B cell (primary cell): ENCODE measurements at regions not wholly inside any gene's neighbourhood (a gene's known extent, or its start where the extent isn't known, plus 50 kb on each side); places are given as distances from the start of the nearest gene placed in this dataset.
"Not testable (repeated sequence)": the region's sequence is repeated elsewhere in the genome, so short reads cannot be mapped to it uniquely, and the experiment has no call there.

Source experiments
- ATAC-seq: fragments of 200-7000 bp; cut with Tn5 transposase; one replicate; pipeline ENCODE4 v1.10.0; 2021; ENCODE audit warnings: low read depth, mild to moderate bottlenecking, moderate number of reproducible peaks, moderate library complexity
- CTCF ChIA-PET: fragments of 350-600 bp; sonication (Branson Sonifier 250); formaldehyde crosslinking; loops from one replicate; lab custom pipeline; 2021; ENCODE audit warnings: antibody characterized with exemption, inconsistent platforms; lab: Charles Lee
- POLR2A ChIA-PET: fragments of 350-600 bp; sonication (Branson Sonifier 250); formaldehyde crosslinking; loops from one replicate; lab custom pipeline; 2021; ENCODE audit warnings: antibody characterized with exemption; lab: Charles Lee
- DNase-seq: peaks from one replicate; pipeline ENCODE4 v3.0.0; 2013
- H2AFZ ChIP-seq: 2 replicates; pipeline ENCODE4 v1.6.1; 2012; ENCODE audit warnings: mild to moderate bottlenecking, low read depth, low read length; ENCODE audit not compliant: insufficient read depth, poor library complexity, severe bottlenecking
- H3K27ac ChIP-seq, 2 donors: 1 replicate in 1 of 2; 2 replicates in 1 of 2; pipeline ENCODE4 v1.5.1; 2012 to 2013; ENCODE audit warnings: low read length in 2 of 2, mild to moderate bottlenecking in 2 of 2, moderate library complexity in 1 of 2
- H3K27me3 ChIP-seq, 4 experiments: fragments of 200-600 bp in 1 of 4; sonication (generic) in 1 of 4; replicated peaks in 1 of 4; 1 replicate in 2 of 4; 2 replicates in 2 of 4; pipeline versions ENCODE4 v1.6.1 to v1.7.0; 2013 to 2016; ENCODE audit warnings: low read length in 3 of 4, mild to moderate bottlenecking in 2 of 4, mixed read lengths in 1 of 4, moderate library complexity in 1 of 4; ENCODE audit not compliant: insufficient read depth in 4 of 4, control insufficient read depth in 3 of 4; ENCODE audit errors: control extremely low read depth in 1 of 4
- H3K36me3 ChIP-seq, 2 experiments: replicated peaks in 1 of 2; 1 replicate in 1 of 2; 2 replicates in 1 of 2; pipeline versions ENCODE4 v1.6.1 to v1.7.1; 2013; ENCODE audit warnings: low read length in 1 of 2; ENCODE audit not compliant: insufficient read depth in 2 of 2, control insufficient read depth in 1 of 2; ENCODE audit errors: control extremely low read depth in 1 of 2, extremely low read depth in 1 of 2
- H3K4me1 ChIP-seq, 2 donors: fragments of 200-600 bp in 1 of 2; sonication (generic) in 1 of 2; 1 replicate in 1 of 2; 2 replicates in 1 of 2; pipeline versions ENCODE4 v1.5.1 to v1.6.1; 2013 to 2017; ENCODE audit warnings: low read length in 2 of 2; ENCODE audit not compliant: control insufficient read depth in 2 of 2, insufficient read depth in 2 of 2
- H3K4me2 ChIP-seq: replicated peaks from 2 replicates; pipeline ENCODE3; 2012; ENCODE audit warnings: mild to moderate bottlenecking, low read depth, low read length; ENCODE audit not compliant: poor library complexity, severe bottlenecking
- H3K4me3 ChIP-seq, 5 experiments: fragments of 200-600 bp in 1 of 5; sonication (generic) in 1 of 5; 1 replicate in 3 of 5; 2 replicates in 2 of 5; pipeline versions ENCODE4 v1.5.1 to v1.7.0; 2011 to 2016; ENCODE audit warnings: low read length in 4 of 5, mild to moderate bottlenecking in 4 of 5, low read depth in 2 of 5, control low read depth in 1 of 5, moderate library complexity in 1 of 5; ENCODE audit not compliant: insufficient read depth in 1 of 5; ENCODE audit errors: control extremely low read depth in 1 of 5, extremely low read depth in 1 of 5
- H3K79me2 ChIP-seq: fragments of 200-600 bp; sonication (generic); one replicate; pipeline ENCODE4 v1.6.0; 2016; ENCODE audit warnings: low read length; ENCODE audit not compliant: control insufficient read depth, insufficient read depth
- H3K9ac ChIP-seq: fragments of 200-600 bp; sonication (generic); 2 replicates; pipeline ENCODE4 v1.6.1; 2017; ENCODE audit warnings: mild to moderate bottlenecking, low read length, moderate library complexity
- H3K9me3 ChIP-seq, 3 donors: one replicate each; pipeline versions ENCODE4 v1.6.1 to v1.7.1; 2013; ENCODE audit warnings: low read length in 2 of 3; ENCODE audit not compliant: control insufficient read depth in 2 of 3, insufficient read depth in 1 of 3; ENCODE audit errors: control extremely low read depth in 1 of 3
- H4K20me1 ChIP-seq: 2 replicates; pipeline ENCODE4 v1.6.0; 2012; ENCODE audit warnings: mild to moderate bottlenecking, low read length; ENCODE audit not compliant: insufficient read depth, control insufficient read depth, poor library complexity, severe bottlenecking
- H3K27ac Mint-ChIP-seq: one replicate; pipeline ENCODE4 v1.8.0; 2021; ENCODE audit warnings: mixed read lengths
- H3K27me3 Mint-ChIP-seq: one replicate; pipeline ENCODE4 v1.8.0; 2021; ENCODE audit warnings: mixed read lengths
- H3K4me1 Mint-ChIP-seq: one replicate; pipeline ENCODE4 v1.8.0; 2021; ENCODE audit warnings: mixed read lengths
- H3K4me3 Mint-ChIP-seq: one replicate; pipeline ENCODE4 v1.8.0; 2021; ENCODE audit warnings: mixed read lengths
- H3K9me3 Mint-ChIP-seq: one replicate; pipeline ENCODE4 v1.8.0; 2022; ENCODE audit warnings: mixed read lengths; ENCODE audit not compliant: insufficient read depth
- EZH2 ChIP-seq: IDR thresholded peaks from 2 replicates; pipeline ENCODE4 v1.6.1; 2012; ENCODE audit warnings: borderline replicate concordance, low read depth, mild to moderate bottlenecking, moderate library complexity, low read length; ENCODE audit not compliant: insufficient read depth, poor library complexity, severe bottlenecking
- WGBS: methylation state at CpG from one replicate; pipeline ENCODE4 v1.1.5; 2013; ENCODE audit warnings: missing lambda C conversion rate; ENCODE audit not compliant: insufficient coverage; 5-methylcytosine and 5-hydroxymethylcytosine counted together
- intact Hi-C: fragments of 100-400 bp; cut with micrococcal nuclease; formaldehyde crosslinking; loops from one replicate; pipeline ENCODE4 v1.10.0; 2022
- TF ChIP-seq, protein P1 (sequence below): fragments of 200-600 bp; IDR thresholded peaks from one replicate; pipeline ENCODE4 v1.8.0; 2022; ENCODE audit warnings: antibody characterized with exemption, mild to moderate bottlenecking

DNA sequence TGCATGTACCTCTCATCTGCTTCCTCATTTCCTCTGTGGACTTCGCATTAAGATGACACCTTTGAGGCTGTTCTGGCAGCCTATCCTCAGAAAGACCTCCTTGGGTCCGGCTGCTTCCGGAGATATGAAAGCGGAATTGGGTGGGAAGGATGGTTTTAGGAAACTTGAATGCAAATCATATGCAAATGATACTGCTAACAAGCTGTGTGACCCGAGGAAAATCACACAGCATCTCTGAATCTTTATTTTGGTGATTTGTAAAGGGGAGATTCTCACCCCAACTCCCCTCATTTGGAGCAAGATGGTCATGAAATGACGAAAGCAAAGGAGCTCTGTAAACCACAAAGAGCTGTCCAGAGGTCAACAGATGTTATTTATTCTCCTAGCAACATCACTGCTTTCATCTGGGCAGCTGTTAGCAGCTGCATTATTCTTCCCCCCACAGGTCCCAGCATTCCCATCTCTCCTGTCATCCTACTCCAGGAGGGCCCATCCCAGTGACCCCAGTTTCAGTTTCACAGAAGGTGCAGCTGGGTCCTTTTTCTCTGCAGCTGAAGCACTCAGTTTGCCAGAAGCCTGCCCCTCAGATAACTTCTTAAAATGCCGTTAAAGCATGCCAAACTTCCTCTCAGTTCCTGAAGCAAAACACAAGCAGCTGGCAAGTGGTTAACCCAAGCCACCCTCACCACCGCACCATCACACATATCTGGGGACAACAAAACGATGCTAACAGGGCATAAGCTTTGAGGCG lies 269.5 kb downstream of the SEC61B start:
- Histone ChIP-seq H3K9ac (no peak overlapping the region), H3K4me2 (peak overlapping the region; percentile 13), H3K27ac (no peak overlapping the region), H3K4me3 (no peak overlapping the region), H3K79me2 (no peaks in the 10 kb centered on the region), H4K20me1 (no peaks in the 10 kb centered on the region), H3K9me3 (no peaks in the 10 kb centered on the region), H2AFZ (peak overlapping the region; percentile 24), H3K4me1 (peaks cover 4 to 9% of the 10 kb centered on the region in 2 donors), H3K27me3 (no peaks in the 10 kb centered on the region), H3K36me3 (no peaks in the 10 kb centered on the region)
- no peak for ATAC-seq
- WGBS = 43% methylated on average over 6 of the region's 10 CpGs
- H3K4me3 Mint-ChIP-seq = no peak overlapping the region
- peak; percentile 26 for DNase-seq
- no peak for TF ChIP-seq EZH2
- TF ChIP-seq, protein P1, sequence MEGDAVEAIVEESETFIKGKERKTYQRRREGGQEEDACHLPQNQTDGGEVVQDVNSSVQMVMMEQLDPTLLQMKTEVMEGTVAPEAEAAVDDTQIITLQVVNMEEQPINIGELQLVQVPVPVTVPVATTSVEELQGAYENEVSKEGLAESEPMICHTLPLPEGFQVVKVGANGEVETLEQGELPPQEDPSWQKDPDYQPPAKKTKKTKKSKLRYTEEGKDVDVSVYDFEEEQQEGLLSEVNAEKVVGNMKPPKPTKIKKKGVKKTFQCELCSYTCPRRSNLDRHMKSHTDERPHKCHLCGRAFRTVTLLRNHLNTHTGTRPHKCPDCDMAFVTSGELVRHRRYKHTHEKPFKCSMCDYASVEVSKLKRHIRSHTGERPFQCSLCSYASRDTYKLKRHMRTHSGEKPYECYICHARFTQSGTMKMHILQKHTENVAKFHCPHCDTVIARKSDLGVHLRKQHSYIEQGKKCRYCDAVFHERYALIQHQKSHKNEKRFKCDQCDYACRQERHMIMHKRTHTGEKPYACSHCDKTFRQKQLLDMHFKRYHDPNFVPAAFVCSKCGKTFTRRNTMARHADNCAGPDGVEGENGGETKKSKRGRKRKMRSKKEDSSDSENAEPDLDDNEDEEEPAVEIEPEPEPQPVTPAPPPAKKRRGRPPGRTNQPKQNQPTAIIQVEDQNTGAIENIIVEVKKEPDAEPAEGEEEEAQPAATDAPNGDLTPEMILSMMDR = no peak
- peaks cover 11% of the 10 kb centered on the region for H3K4me1 Mint-ChIP-seq
- no peak overlapping the region for H3K27ac Mint-ChIP-seq
- no peaks in the 10 kb centered on the region for H3K9me3 Mint-ChIP-seq
- ChIA-PET CTCF (no interaction called here), POLR2A (no interaction called here)
- intact Hi-C loops = no loop called here
- peaks cover 5% of the 10 kb centered on the region for H3K27me3 Mint-ChIP-seq

DNA sequence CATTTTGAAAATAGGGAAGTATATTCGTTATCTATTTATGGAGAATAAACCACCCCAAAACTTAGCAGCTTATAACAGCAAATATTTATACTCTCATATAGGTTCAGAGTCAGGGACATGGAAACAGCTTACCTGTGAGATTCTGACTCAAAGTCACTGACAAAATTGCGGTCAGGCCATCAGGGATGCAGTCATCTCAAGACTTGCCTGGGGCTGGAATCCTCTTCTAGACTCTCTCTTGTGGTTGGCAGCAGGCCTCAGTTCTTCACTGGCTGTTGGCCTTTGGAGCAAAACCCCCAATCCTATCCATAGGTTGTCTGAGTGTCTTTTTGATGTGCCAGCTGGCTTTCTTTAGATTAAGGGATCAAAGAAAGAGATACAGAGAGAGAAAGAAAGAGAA lies 275.6 kb downstream of the SEC61B start:
- Mint-ChIP-seq H3K9me3 (no peaks in the 10 kb centered on the region), H3K27ac (no peak overlapping the region), H3K4me1 (no peaks in the 10 kb centered on the region), H3K27me3 (peaks cover 5% of the 10 kb centered on the region), H3K4me3 (no peak overlapping the region)
- intact Hi-C loops = no loop called here
- Histone ChIP-seq H3K4me2 (no peak overlapping the region), H3K36me3 (no peaks in the 10 kb centered on the region), H3K4me3 (no peak overlapping the region), H3K27ac (no peak overlapping the region), H3K27me3 (no peaks in the 10 kb centered on the region), H3K4me1 (no peaks in the 10 kb centered on the region), H3K9ac (no peak overlapping the region), H4K20me1 (no peaks in the 10 kb centered on the region), H3K9me3 (peaks cover 0 to 7% (median 4%) of the 10 kb centered on the region in 3 donors), H3K79me2 (no peaks in the 10 kb centered on the region), H2AFZ (no peak overlapping the region)
- ChIA-PET POLR2A (no interaction called here), CTCF (no interaction called here)
- no peak for ATAC-seq
- TF ChIP-seq, protein P1 = no peak
- TF ChIP-seq EZH2 = no peak
- no peak for DNase-seq
- WGBS = 100% methylated on average over 1 of the region's 2 CpGs

DNA sequence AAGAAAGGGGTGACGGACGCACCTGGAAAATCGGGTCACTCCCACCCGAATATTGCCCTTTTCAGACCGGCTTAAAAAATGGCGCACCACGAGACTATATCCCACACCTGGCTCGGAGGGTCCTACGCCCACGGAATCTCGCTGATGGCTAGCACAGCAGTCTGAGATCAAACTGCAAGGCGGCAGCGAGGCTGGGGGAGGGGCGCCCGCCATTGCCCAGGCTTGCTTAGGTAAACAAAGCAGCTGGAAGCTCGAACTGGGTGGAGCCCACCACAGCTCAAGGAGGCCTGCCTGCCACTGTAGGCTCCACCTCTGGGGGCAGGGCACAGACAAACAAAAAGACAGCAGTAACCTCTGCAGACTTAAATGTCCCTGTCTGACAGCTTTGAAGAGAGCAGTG lies 276.9 kb downstream of the SEC61B start:
- no CpG with 5 or more reads among the region's 16 CpGs for WGBS
- intact Hi-C loops, H3K36me3 ChIP-seq, H3K4me2 ChIP-seq, H3K4me3 ChIP-seq, H3K4me1 ChIP-seq, H4K20me1 ChIP-seq, H3K27ac Mint-ChIP-seq, H3K27me3 ChIP-seq, ATAC-seq, H2AFZ ChIP-seq, H3K79me2 ChIP-seq, H3K27me3 Mint-ChIP-seq, POLR2A ChIA-PET, H3K4me1 Mint-ChIP-seq, CTCF ChIA-PET, H3K4me3 Mint-ChIP-seq, H3K9ac ChIP-seq, H3K9me3 ChIP-seq, H3K9me3 Mint-ChIP-seq, H3K27ac ChIP-seq, DNase-seq: not testable (repeated sequence)
